Endothelial cell (in vitro differentiated cells): ENCODE measurements at regions not wholly inside any gene's neighbourhood (a gene's known extent, or its start where the extent isn't known, plus 50 kb on each side); places are given as distances from the start of the nearest gene placed in this dataset.
"Not testable (repeated sequence)": the region's sequence is repeated elsewhere in the genome, so short reads cannot be mapped to it uniquely, and the experiment has no call there.

Experiments
- DNase-seq: peaks from one replicate; pipeline ENCODE4 v3.0.0; 2021; ENCODE audit warnings: low spot score
- H3K27ac Mint-ChIP-seq: one replicate; pipeline ENCODE4 v1.8.0; 2021; ENCODE audit warnings: mixed read lengths, inconsistent platforms; ENCODE audit not compliant: unreplicated experiment
- H3K27me3 Mint-ChIP-seq: one replicate; pipeline ENCODE4 v1.8.0; 2021; ENCODE audit warnings: mild to moderate bottlenecking, moderate library complexity, mixed read lengths, inconsistent platforms; ENCODE audit not compliant: unreplicated experiment
- H3K36me3 Mint-ChIP-seq: one replicate; pipeline ENCODE4 v1.8.0; 2021; ENCODE audit warnings: mild to moderate bottlenecking, low read depth, mixed read lengths, inconsistent platforms; ENCODE audit not compliant: unreplicated experiment
- H3K4me1 Mint-ChIP-seq: one replicate; pipeline ENCODE4 v1.8.0; 2021; ENCODE audit warnings: mild to moderate bottlenecking, mixed read lengths, inconsistent platforms; ENCODE audit not compliant: unreplicated experiment
- H3K4me3 Mint-ChIP-seq: one replicate; pipeline ENCODE4 v1.8.0; 2021; ENCODE audit warnings: mild to moderate bottlenecking, mixed read lengths, inconsistent platforms; ENCODE audit not compliant: unreplicated experiment
- H3K9me3 Mint-ChIP-seq: one replicate; pipeline ENCODE4 v1.8.0; 2021; ENCODE audit warnings: mixed read lengths, inconsistent platforms; ENCODE audit not compliant: unreplicated experiment
- CTCF ChIP-seq: fragments of 200-600 bp; sonication (generic); IDR thresholded peaks from one replicate; pipeline ENCODE4 v1.5.0; 2021; ENCODE audit warnings: antibody characterized with exemption; ENCODE audit not compliant: unreplicated experiment

DNA sequence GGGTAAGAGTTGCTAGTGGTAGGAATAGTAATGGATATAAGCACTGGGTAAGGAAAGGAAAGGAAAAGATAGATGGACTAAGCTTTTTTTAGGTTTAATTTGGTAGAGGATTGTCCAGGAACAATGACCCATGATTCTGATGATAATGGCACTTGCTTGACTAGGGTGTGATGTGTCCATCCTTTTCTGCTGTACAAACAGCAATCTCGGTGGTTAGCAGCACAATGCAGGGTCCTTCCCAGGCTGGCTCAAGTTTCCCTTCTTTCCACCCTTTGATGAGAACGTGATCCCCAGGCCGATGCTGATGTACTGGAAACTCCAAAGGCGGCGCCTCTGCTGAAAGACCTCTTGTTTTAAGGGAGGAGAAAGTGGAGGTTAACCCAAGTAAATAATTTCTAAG lies 105.3 kb downstream of the TMEM167A start:
- no peak for TF ChIP-seq CTCF
- Mint-ChIP-seq H3K36me3 (peaks cover 17% of the 10 kb centered on the region), H3K4me3 (no peak overlapping the region), H3K27me3 (peaks cover 7% of the 10 kb centered on the region), H3K9me3 (peaks cover 14% of the 10 kb centered on the region), H3K27ac (no peak overlapping the region), H3K4me1 (peaks cover 3% of the 10 kb centered on the region)
- no peak for DNase-seq

GRCh38 chr5:82971034-82971806 lies 106.0 kb downstream of the TMEM167A start:
- H3K4me3 Mint-ChIP-seq, H3K27me3 Mint-ChIP-seq, DNase-seq, H3K27ac Mint-ChIP-seq, H3K4me1 Mint-ChIP-seq: not testable (repeated sequence)
- peaks cover 17% of the 10 kb centered on the region for H3K36me3 Mint-ChIP-seq
- peaks cover 14% of the 10 kb centered on the region for H3K9me3 Mint-ChIP-seq

DNA sequence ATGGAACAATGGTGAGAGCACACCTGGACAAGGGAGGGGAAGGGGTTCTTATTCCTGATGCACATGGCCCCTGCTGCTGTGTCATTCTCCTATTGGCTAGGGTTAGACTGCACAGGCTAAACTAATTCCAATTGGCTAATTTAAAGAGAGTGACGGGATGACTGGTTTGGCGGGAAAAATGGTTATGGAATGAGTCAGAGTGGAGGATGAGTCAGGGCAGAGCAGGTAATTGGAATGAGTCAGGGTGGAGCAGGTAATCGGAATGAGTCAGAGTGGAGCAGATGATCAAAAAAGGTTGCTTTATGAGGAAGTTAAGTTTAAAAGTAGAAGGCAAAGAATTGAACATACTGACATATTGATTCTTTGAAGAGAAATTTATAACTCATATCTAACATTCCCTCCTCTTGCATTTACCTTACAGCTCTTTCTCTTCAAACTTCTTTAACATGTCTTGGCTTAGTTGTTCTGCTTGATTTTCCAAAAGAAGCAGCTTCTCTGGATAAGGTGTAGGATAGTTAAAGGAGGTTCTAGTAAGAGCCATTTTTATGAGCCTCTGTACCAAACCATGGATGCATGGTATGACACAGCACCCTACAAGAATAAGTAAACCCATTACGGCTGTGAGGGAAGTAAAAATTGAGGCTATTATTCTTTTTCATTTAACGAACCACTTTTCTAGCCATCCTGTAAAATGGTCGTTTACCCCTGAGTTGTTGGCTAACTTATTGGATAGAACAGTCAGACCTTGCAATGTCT lies 107.8 kb downstream of the TMEM167A start:
- H3K27ac Mint-ChIP-seq, H3K4me1 Mint-ChIP-seq, H3K9me3 Mint-ChIP-seq, DNase-seq, H3K27me3 Mint-ChIP-seq, H3K4me3 Mint-ChIP-seq, H3K36me3 Mint-ChIP-seq: not testable (repeated sequence)

GRCh38 chr5:82967072-82967471 lies 110.1 kb downstream of the TMEM167A start:
- no peak overlapping the region for H3K27ac Mint-ChIP-seq
- no peaks in the 10 kb centered on the region for H3K9me3 Mint-ChIP-seq

GRCh38 chr5:82959466-82959865 lies 117.7 kb downstream of the TMEM167A start:
- Mint-ChIP-seq H3K4me1 (no peaks in the 10 kb centered on the region), H3K36me3 (no peaks in the 10 kb centered on the region), H3K9me3 (no peaks in the 10 kb centered on the region), H3K27me3 (no peaks in the 10 kb centered on the region), H3K27ac (no peak overlapping the region), H3K4me3 (no peak overlapping the region)
- TF ChIP-seq CTCF, result no peak
- no peak for DNase-seq

More at GRCh38 chr5:82967072-82967471, 110.1 kb downstream of the TMEM167A start:
- TF ChIP-seq CTCF, result no peak
- DNase-seq, result no peak
- Mint-ChIP-seq H3K4me3 (no peak overlapping the region), H3K36me3 (peaks cover 3% of the 10 kb centered on the region), H3K27me3 (peaks cover 4% of the 10 kb centered on the region), H3K4me1 (no peaks in the 10 kb centered on the region)

GRCh38 chr5:82956600-82956999 lies 120.6 kb downstream of the TMEM167A start:
- Mint-ChIP-seq H3K4me1 (no peaks in the 10 kb centered on the region), H3K27me3 (no peaks in the 10 kb centered on the region), H3K27ac (no peak overlapping the region), H3K9me3 (no peaks in the 10 kb centered on the region), H3K4me3 (no peak overlapping the region), H3K36me3 (no peaks in the 10 kb centered on the region)
- no peak for DNase-seq
- no peak for TF ChIP-seq CTCF
